ENCODE measurements at regions not wholly inside any gene's neighbourhood (a gene's known extent, or its start where the extent isn't known, plus 50 kb on each side); places are given as distances from the start of the nearest gene placed in this dataset.

GRCh38 chr9:21616082-21616778 lies 134.1 kb upstream of the IFNE start:
- TF ChIP-seq, protein P1, sequence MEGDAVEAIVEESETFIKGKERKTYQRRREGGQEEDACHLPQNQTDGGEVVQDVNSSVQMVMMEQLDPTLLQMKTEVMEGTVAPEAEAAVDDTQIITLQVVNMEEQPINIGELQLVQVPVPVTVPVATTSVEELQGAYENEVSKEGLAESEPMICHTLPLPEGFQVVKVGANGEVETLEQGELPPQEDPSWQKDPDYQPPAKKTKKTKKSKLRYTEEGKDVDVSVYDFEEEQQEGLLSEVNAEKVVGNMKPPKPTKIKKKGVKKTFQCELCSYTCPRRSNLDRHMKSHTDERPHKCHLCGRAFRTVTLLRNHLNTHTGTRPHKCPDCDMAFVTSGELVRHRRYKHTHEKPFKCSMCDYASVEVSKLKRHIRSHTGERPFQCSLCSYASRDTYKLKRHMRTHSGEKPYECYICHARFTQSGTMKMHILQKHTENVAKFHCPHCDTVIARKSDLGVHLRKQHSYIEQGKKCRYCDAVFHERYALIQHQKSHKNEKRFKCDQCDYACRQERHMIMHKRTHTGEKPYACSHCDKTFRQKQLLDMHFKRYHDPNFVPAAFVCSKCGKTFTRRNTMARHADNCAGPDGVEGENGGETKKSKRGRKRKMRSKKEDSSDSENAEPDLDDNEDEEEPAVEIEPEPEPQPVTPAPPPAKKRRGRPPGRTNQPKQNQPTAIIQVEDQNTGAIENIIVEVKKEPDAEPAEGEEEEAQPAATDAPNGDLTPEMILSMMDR (optimal IDR thresholded peaks at IDR 0.05 in 1 of 3, IDR thresholded peaks at IDR 0.05 in 1 of 3, conservative IDR thresholded peaks at IDR 0.05 in 1 of 3; ENCODE audit: extremely low read depth in 1 of 3, insufficient read depth in 2 of 3, low read length in 3 of 3), result no peak
- no peak for TF ChIP-seq EZH2 (IDR thresholded peaks at IDR 0.05; ENCODE audit: low read length)
